HG03039 (cell line): ENCODE measurements at regions not wholly inside any gene's neighbourhood (a gene's known extent, or its start where the extent isn't known, plus 50 kb on each side); places are given as distances from the start of the nearest gene placed in this dataset.

Experiments used
- ATAC-seq: cut with Tn5 transposase; IDR thresholded peaks from one replicate; pipeline ENCODE4 v1.9.1; 2021; ENCODE audit warnings: mild to moderate bottlenecking, moderate library complexity; ENCODE audit not compliant: unreplicated experiment

GRCh38 chr4:100852326-100852725 is 334.5 kb upstream of the EMCN start:
- ATAC-seq: no peak

- no peak for ATAC-seq
Measured at GRCh38 chr4:100849319-100849718, 331.5 kb upstream of the EMCN start.

- ATAC-seq: peak; percentile 75
Measured at GRCh38 chr4:100848841-100849240, 331.0 kb upstream of the EMCN start.

- peak; percentile 78 for ATAC-seq
Measured at GRCh38 chr4:100843910-100844309, 326.1 kb upstream of the EMCN start.

GRCh38 chr4:100842856-100843255 is 325.0 kb upstream of the EMCN start:
- no peak for ATAC-seq

- ATAC-seq: no peak
Measured at GRCh38 chr4:100841911-100842310, 324.1 kb upstream of the EMCN start.

- ATAC-seq: no peak
Measured at GRCh38 chr4:100839712-100840111, 321.9 kb upstream of the EMCN start.

GRCh38 chr4:100838286-100838685 is 320.5 kb upstream of the EMCN start:
- ATAC-seq: no peak

- ATAC-seq: no peak
Measured at GRCh38 chr4:100836929-100837328, 319.1 kb upstream of the EMCN start.

- no peak for ATAC-seq
Measured at GRCh38 chr4:100834616-100835015, 316.8 kb upstream of the EMCN start.

GRCh38 chr4:100833906-100834305 is 316.1 kb upstream of the EMCN start:
- no peak for ATAC-seq

GRCh38 chr4:100828986-100829685 is 311.3 kb upstream of the EMCN start:
- no peak for ATAC-seq

- no peak for ATAC-seq
Measured at GRCh38 chr4:100828364-100828763, 310.5 kb upstream of the EMCN start.

GRCh38 chr4:100827756-100828155 is 309.9 kb upstream of the EMCN start:
- ATAC-seq: no peak

- ATAC-seq: no peak
Measured at GRCh38 chr4:100826808-100827548, 309.2 kb upstream of the EMCN start.

- no peak for ATAC-seq
Measured at GRCh38 chr4:100826067-100826466, 308.2 kb upstream of the EMCN start.

GRCh38 chr4:100823993-100824323 is 306.1 kb upstream of the EMCN start:
- ATAC-seq: no peak

GRCh38 chr4:100823066-100823992 is 305.5 kb upstream of the EMCN start:
- peak; percentile 82 for ATAC-seq

- no peak for ATAC-seq
Measured at GRCh38 chr4:100820249-100820648, 302.4 kb upstream of the EMCN start.

GRCh38 chr4:100819505-100819904 is 301.7 kb upstream of the EMCN start:
- ATAC-seq: no peak

- no peak for ATAC-seq
Measured at GRCh38 chr4:100816436-100817045, 298.7 kb upstream of the EMCN start.
